ENCODE measurements at regions not wholly inside any gene's neighbourhood (a gene's known extent, or its start where the extent isn't known, plus 50 kb on each side); places are given as distances from the start of the nearest gene placed in this dataset.

DNA sequence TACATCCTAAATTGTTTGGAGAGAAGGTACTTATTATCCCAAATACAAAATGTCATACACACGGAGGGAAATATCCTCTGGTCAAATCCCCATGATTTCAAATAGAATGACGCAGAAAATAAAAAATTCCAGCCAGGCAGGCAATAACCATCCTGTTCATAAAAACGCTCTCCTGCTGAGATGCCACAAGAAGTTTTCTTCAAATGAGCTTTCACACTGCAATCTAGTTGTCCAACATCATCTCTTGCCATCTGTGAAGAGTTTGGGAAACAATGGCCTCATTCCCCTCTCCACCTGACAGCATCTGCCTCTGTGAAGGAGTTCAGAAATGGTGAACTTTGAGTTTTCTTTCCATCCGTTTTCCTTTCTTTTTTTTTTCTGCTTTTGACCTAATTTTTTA lies 83.3 kb upstream of the SLC30A5 start:
- TF ChIP-seq FOSL1 (IDR thresholded peaks at IDR 0.05; ENCODE audit: low read depth) (no peak), CEBPB (IDR thresholded peaks at IDR 0.05; ENCODE audit: low read depth) (no peak), EZH2 (IDR thresholded peaks at IDR 0.05) (no peak), POLR2A (IDR thresholded peaks at IDR 0.05; ENCODE audit: borderline replicate concordance, extremely low read depth, insufficient read depth, insufficient read length) (no peak), SP1 (IDR thresholded peaks at IDR 0.05; ENCODE audit: low read depth) (no peak), EZH2phosphoT487 (IDR thresholded peaks at IDR 0.05; ENCODE audit: borderline replicate concordance) (no peak), POLR2AphosphoS5 (IDR thresholded peaks at IDR 0.05; ENCODE audit: low read depth, low read length) (no peak), SIN3A (IDR thresholded peaks at IDR 0.05; ENCODE audit: low read depth) (no peak)
- TF ChIP-seq, protein P1, sequence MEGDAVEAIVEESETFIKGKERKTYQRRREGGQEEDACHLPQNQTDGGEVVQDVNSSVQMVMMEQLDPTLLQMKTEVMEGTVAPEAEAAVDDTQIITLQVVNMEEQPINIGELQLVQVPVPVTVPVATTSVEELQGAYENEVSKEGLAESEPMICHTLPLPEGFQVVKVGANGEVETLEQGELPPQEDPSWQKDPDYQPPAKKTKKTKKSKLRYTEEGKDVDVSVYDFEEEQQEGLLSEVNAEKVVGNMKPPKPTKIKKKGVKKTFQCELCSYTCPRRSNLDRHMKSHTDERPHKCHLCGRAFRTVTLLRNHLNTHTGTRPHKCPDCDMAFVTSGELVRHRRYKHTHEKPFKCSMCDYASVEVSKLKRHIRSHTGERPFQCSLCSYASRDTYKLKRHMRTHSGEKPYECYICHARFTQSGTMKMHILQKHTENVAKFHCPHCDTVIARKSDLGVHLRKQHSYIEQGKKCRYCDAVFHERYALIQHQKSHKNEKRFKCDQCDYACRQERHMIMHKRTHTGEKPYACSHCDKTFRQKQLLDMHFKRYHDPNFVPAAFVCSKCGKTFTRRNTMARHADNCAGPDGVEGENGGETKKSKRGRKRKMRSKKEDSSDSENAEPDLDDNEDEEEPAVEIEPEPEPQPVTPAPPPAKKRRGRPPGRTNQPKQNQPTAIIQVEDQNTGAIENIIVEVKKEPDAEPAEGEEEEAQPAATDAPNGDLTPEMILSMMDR (IDR thresholded peaks at IDR 0.05 in 2 of 3, conservative IDR thresholded peaks at IDR 0.05 in 1 of 3; ENCODE audit: borderline replicate concordance in 1 of 3, insufficient read depth in 1 of 3, low read depth in 2 of 3, low read length in 2 of 3), result no peak
- TF ChIP-seq, protein P2, sequence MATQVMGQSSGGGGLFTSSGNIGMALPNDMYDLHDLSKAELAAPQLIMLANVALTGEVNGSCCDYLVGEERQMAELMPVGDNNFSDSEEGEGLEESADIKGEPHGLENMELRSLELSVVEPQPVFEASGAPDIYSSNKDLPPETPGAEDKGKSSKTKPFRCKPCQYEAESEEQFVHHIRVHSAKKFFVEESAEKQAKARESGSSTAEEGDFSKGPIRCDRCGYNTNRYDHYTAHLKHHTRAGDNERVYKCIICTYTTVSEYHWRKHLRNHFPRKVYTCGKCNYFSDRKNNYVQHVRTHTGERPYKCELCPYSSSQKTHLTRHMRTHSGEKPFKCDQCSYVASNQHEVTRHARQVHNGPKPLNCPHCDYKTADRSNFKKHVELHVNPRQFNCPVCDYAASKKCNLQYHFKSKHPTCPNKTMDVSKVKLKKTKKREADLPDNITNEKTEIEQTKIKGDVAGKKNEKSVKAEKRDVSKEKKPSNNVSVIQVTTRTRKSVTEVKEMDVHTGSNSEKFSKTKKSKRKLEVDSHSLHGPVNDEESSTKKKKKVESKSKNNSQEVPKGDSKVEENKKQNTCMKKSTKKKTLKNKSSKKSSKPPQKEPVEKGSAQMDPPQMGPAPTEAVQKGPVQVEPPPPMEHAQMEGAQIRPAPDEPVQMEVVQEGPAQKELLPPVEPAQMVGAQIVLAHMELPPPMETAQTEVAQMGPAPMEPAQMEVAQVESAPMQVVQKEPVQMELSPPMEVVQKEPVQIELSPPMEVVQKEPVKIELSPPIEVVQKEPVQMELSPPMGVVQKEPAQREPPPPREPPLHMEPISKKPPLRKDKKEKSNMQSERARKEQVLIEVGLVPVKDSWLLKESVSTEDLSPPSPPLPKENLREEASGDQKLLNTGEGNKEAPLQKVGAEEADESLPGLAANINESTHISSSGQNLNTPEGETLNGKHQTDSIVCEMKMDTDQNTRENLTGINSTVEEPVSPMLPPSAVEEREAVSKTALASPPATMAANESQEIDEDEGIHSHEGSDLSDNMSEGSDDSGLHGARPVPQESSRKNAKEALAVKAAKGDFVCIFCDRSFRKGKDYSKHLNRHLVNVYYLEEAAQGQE (IDR thresholded peaks at IDR 0.05; ENCODE audit: low read depth), result no peak
- TF ChIP-seq, protein P3, sequence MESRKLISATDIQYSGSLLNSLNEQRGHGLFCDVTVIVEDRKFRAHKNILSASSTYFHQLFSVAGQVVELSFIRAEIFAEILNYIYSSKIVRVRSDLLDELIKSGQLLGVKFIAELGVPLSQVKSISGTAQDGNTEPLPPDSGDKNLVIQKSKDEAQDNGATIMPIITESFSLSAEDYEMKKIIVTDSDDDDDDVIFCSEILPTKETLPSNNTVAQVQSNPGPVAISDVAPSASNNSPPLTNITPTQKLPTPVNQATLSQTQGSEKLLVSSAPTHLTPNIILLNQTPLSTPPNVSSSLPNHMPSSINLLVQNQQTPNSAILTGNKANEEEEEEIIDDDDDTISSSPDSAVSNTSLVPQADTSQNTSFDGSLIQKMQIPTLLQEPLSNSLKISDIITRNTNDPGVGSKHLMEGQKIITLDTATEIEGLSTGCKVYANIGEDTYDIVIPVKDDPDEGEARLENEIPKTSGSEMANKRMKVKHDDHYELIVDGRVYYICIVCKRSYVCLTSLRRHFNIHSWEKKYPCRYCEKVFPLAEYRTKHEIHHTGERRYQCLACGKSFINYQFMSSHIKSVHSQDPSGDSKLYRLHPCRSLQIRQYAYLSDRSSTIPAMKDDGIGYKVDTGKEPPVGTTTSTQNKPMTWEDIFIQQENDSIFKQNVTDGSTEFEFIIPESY (IDR thresholded peaks at IDR 0.05; ENCODE audit: extremely low read depth, insufficient replicate concordance, low read length), result no peak

All from HCT116 (cell line).